ENCODE measurements at regions not wholly inside any gene's neighbourhood (a gene's known extent, or its start where the extent isn't known, plus 50 kb on each side); places are given as distances from the start of the nearest gene placed in this dataset.

DNA sequence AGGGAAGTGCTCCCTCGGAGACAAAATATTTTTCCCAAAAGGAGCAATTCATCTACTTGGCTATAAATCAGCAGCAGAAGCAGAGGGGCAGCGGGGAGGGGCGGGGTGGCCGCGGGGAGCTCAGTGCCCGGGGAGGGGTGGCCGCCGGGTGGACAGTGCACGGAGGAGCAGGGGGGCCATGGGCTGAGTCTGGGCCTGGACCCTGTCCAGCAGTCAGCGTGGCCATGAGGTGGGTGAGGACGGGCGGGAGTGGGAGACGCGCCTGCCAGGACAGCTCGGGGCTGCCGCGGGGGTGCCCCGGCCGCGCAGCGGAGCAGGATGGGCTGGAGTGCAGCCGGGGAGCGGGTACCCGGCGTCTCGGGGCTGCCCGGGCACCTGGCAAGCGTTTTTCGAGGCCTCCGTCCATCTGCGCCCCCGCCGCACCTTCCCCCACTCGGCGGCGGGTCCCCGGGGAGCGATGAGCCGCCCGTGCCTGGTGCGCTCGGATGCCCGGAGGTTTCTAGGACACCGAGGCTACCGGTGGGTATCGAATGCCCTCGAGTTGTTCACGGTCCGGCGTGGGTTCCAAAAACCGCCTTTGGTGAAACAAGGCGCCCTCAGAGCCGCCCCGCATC is 229.5 kb downstream of the THBS2 start:
- TF ChIP-seq FOXM1 (IDR thresholded peaks at IDR 0.05; ENCODE audit: borderline replicate concordance) (no peak), SUZ12 (IDR thresholded peaks at IDR 0.05) (no peak), FOXK2 (IDR thresholded peaks at IDR 0.05) (no peak), HDGF (IDR thresholded peaks at IDR 0.05; ENCODE audit: borderline replicate concordance) (no peak), SP1 (IDR thresholded peaks at IDR 0.05) (no peak), LEF1 (IDR thresholded peaks at IDR 0.05; ENCODE audit: borderline replicate concordance) (no peak), BHLHE40 (IDR thresholded peaks at IDR 0.05; ENCODE audit: borderline replicate concordance) (no peak), TARDBP (IDR thresholded peaks at IDR 0.05) (no peak), ELF4 (IDR thresholded peaks at IDR 0.05) (no peak), FOXA1 (IDR thresholded peaks at IDR 0.05) (no peak), L3MBTL2 (conservative IDR thresholded peaks at IDR 0.05) (no peak), ZNF384 (IDR thresholded peaks at IDR 0.05) (no peak), NFRKB (IDR thresholded peaks at IDR 0.05) (no peak)
